ENCODE measurements at regions not wholly inside any gene's neighbourhood (a gene's known extent, or its start where the extent isn't known, plus 50 kb on each side); places are given as distances from the start of the nearest gene placed in this dataset.

GRCh38 chr4:157880761-157881160, 292.1 kb downstream of the GASK1B start:
- CTCF ChIA-PET: no interaction called here
- TF ChIP-seq ZNF768 (tag by site-specific recombination; IDR thresholded peaks at IDR 0.05) (no peak), ZNF280D (tag by site-specific recombination; IDR thresholded peaks at IDR 0.05) (no peak), ZNF626 (tag by site-specific recombination; IDR thresholded peaks at IDR 0.05) (no peak)

DNA sequence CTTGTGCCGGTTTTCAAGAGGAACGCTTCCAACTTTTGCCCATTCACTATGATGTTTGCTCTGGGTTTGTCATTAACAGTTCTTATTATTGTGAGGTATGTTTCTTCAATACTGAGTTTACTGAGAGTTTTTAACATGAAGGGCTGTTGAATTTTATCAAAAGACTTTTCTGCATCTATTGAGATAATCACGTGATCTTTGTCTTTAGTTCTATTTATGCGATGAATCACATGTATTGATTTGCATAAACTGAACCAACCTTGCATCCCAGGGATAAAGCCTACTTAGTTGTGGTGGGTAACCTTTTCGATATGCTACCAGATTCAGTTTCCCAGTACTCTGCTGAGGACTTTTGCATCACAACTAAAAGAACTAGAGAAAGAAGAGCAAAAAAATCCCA, 318.0 kb downstream of the GASK1B start:
- TF ChIP-seq ZNF394 (tag by site-specific recombination; IDR thresholded peaks at IDR 0.05; ENCODE audit: borderline replicate concordance): no peak
- no peak for TF ChIP-seq ZNF138 (tag by site-specific recombination; IDR thresholded peaks at IDR 0.05; ENCODE audit: borderline replicate concordance)
- TF ChIP-seq, protein P1, sequence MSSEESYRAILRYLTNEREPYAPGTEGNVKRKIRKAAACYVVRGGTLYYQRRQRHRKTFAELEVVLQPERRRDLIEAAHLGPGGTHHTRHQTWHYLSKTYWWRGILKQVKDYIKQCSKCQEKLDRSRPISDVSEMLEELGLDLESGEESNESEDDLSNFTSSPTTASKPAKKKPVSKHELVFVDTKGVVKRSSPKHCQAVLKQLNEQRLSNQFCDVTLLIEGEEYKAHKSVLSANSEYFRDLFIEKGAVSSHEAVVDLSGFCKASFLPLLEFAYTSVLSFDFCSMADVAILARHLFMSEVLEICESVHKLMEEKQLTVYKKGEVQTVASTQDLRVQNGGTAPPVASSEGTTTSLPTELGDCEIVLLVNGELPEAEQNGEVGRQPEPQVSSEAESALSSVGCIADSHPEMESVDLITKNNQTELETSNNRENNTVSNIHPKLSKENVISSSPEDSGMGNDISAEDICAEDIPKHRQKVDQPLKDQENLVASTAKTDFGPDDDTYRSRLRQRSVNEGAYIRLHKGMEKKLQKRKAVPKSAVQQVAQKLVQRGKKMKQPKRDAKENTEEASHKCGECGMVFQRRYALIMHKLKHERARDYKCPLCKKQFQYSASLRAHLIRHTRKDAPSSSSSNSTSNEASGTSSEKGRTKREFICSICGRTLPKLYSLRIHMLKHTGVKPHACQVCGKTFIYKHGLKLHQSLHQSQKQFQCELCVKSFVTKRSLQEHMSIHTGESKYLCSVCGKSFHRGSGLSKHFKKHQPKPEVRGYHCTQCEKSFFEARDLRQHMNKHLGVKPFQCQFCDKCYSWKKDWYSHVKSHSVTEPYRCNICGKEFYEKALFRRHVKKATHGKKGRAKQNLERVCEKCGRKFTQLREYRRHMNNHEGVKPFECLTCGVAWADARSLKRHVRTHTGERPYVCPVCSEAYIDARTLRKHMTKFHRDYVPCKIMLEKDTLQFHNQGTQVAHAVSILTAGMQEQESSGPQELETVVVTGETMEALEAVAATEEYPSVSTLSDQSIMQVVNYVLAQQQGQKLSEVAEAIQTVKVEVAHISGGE (tag by site-specific recombination; conservative IDR thresholded peaks at IDR 0.05; ENCODE audit: low read depth): no peak
- TF ChIP-seq WT1 (tag by site-specific recombination; IDR thresholded peaks at IDR 0.05): no peak
- no peak for TF ChIP-seq PRDM4 (tag by site-specific recombination; IDR thresholded peaks at IDR 0.05)
- TF ChIP-seq ZSCAN30 (tag by site-specific recombination; IDR thresholded peaks at IDR 0.05): no peak
- no peak for TF ChIP-seq ZNF148 (tag by site-specific recombination; IDR thresholded peaks at IDR 0.05; ENCODE audit: borderline replicate concordance)
- no peak for TF ChIP-seq MZF1 (tag by site-specific recombination; IDR thresholded peaks at IDR 0.05; ENCODE audit: borderline replicate concordance)
- no peak for TF ChIP-seq IKZF3 (tag by site-specific recombination; IDR thresholded peaks at IDR 0.05)
- no peak for TF ChIP-seq ZNF701 (tag by site-specific recombination; IDR thresholded peaks at IDR 0.05)
- H3K4me1 ChIP-seq (ENCODE audit: control insufficient read depth, insufficient read depth, low read length): no peaks in the 10 kb centered on the region
- CTCF ChIA-PET: no interaction called here
- POLR2A ChIA-PET: no interaction called here
- H3K27ac ChIP-seq (ENCODE audit: extremely low read depth, low read depth, low read length): no peak overlapping the region
- H3K4me3 ChIP-seq (ENCODE audit: low read depth, low read length): no peak overlapping the region
- H3K36me3 ChIP-seq (ENCODE audit: control insufficient read depth in 2 of 2, insufficient read depth in 1 of 2, low read length in 2 of 2): no peaks in the 10 kb centered on the region
- no peaks in the 10 kb centered on the region for H3K9me3 ChIP-seq (ENCODE audit: control insufficient read depth, insufficient read depth, low read depth, low read length)

More at GRCh38 chr4:157880761-157881160, 292.1 kb downstream of the GASK1B start:
- Histone ChIP-seq H3K9me3 (ENCODE audit: control insufficient read depth, insufficient read depth, low read depth, low read length) (no peaks in the 10 kb centered on the region), H3K27ac (ENCODE audit: extremely low read depth, low read depth, low read length) (no peak overlapping the region), H3K4me3 (ENCODE audit: low read depth, low read length) (no peak overlapping the region), H3K36me3 (ENCODE audit: control insufficient read depth in 2 of 2, insufficient read depth in 1 of 2, low read length in 2 of 2) (no peaks in the 10 kb centered on the region), H3K4me1 (ENCODE audit: control insufficient read depth, insufficient read depth, low read length) (no peaks in the 10 kb centered on the region)
- POLR2A ChIA-PET: no interaction called here
